ENCODE measurements at regions not wholly inside any gene's neighbourhood (a gene's known extent, or its start where the extent isn't known, plus 50 kb on each side); places are given as distances from the start of the nearest gene placed in this dataset.

DNA sequence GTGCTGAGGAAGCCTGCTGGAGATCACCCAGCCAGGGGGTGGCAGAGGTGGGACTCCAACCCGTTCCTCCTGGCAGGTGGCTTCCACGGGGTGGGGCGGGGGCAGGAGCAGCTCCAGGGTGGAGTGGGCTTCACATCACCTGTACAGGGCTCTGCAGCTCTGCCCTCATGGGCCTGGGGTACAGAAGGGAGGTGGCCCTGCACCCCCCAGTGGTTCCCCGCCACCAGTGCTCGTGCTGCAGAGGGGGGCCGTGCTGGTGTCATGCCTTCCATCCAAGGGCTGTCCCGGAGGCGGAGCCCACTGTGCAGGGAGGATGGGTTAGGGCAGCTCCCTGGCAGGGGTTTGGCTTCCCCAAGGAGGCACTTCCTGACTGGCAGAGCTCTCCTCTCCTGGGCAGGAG is 76.4 kb upstream of the SHISAL1 start:
- Histone ChIP-seq H3K36me3 (ENCODE audit: control insufficient read depth in 2 of 2, extremely low read depth in 1 of 2, insufficient read depth in 2 of 2, low read length in 2 of 2) (no peaks in the 10 kb centered on the region), H3K27me3 (ENCODE audit: control insufficient read depth in 2 of 2, insufficient read depth in 2 of 2, low read length in 2 of 2) (no peaks in the 10 kb centered on the region), H3K4me2 (ENCODE audit: insufficient read depth, low read length) (no peak overlapping the region), H3K9me3 (replicated peaks; ENCODE audit: control insufficient read depth, insufficient read depth, low read length) (no peaks in the 10 kb centered on the region), H3K9me1 (replicated peaks; ENCODE audit: control insufficient read depth, extremely low read depth, insufficient read depth, low read length) (no peaks in the 10 kb centered on the region), H3K9ac (replicated peaks; ENCODE audit: extremely low read depth, insufficient read depth, low read length) (no peak overlapping the region), H2AFZ (ENCODE audit: low read depth, low read length) (no peak overlapping the region), H4K20me1 (replicated peaks; ENCODE audit: control insufficient read depth, extremely low read depth, insufficient read depth, low read length) (no peaks in the 10 kb centered on the region), H3K4me3 (replicated peaks in 1 of 3; ENCODE audit: insufficient read depth in 1 of 3, low read depth in 1 of 3, low read length in 3 of 3) (no peak overlapping the region), H3K79me2 (ENCODE audit: control insufficient read depth, insufficient read depth, low read length) (no peaks in the 10 kb centered on the region), H3K4me1 (ENCODE audit: control insufficient read depth, extremely low read depth, insufficient read depth, low read length) (no peaks in the 10 kb centered on the region), H3K27ac (ENCODE audit: insufficient read depth, low read depth, low read length) (no peak overlapping the region)
- POLR2A ChIA-PET, result no interaction called here
- dilution Hi-C loops (cut with MboI; ENCODE audit: extremely low pct_ligation_motif_present, low sequenced_read_pairs) (no loop called here), intact Hi-C loops (cut with micrococcal nuclease) (no loop called here)
- no TSS peak for BruUV-seq (replicated peaks)
- CTCF ChIA-PET, result interaction anchor here (1.0 kb wide), 1 partner anchor 12 kb away, joined by 3 read pairs; no protein-coding TSS in a partner anchor
- DNase-seq (ENCODE audit: low read depth, low spot score) (no peak), FAIRE-seq (no peak)
- TF ChIP-seq EZH2 (IDR thresholded peaks at IDR 0.05; ENCODE audit: borderline replicate concordance, low read depth, low read length, severe bottlenecking) (no peak), GATA2 (IDR thresholded peaks at IDR 0.05; ENCODE audit: insufficient read depth, insufficient read length, low read depth, low read length) (no peak), CTCF (IDR thresholded peaks at IDR 0.05; ENCODE audit: extremely low read depth in 1 of 2, insufficient read depth in 1 of 2, low read depth in 1 of 2, low read length in 2 of 2) (no peak), FOS (IDR thresholded peaks at IDR 0.05; ENCODE audit: borderline replicate concordance, insufficient read depth, low read length) (no peak), JUN (IDR thresholded peaks at IDR 0.05; ENCODE audit: borderline replicate concordance, insufficient read depth, insufficient read length, low read depth) (no peak), MAX (IDR thresholded peaks at IDR 0.05; ENCODE audit: insufficient read depth, insufficient read length) (no peak), POLR2A (IDR thresholded peaks at IDR 0.05; ENCODE audit: low read depth, low read length) (no peak)

Measured in endothelial cell of umbilical vein (primary cell).